Heart left ventricle (tissue), 16 donors: ENCODE measurements at regions not wholly inside any gene's neighbourhood (a gene's known extent, or its start where the extent isn't known, plus 50 kb on each side); places are given as distances from the start of the nearest gene placed in this dataset.

ENCODE experiments used
- ATAC-seq, 4 donors: fragments of 200-7000 bp; cut with Tn5 transposase; one replicate each; pipeline ENCODE4 v1.9.1; 2020 to 2022; ENCODE audit warnings: moderate library complexity in 4 of 4, mild to moderate bottlenecking in 3 of 4, moderate number of reproducible peaks in 1 of 4
- DNase-seq, 5 donors: peaks; one replicate each; pipeline ENCODE4 v3.0.0-alpha.2; 2020
- H3K27ac ChIP-seq, 12 donors: fragments of 200-600 bp; sonication (generic) in 4 of 12; one replicate each; pipeline versions ENCODE4 v1.5.0 to v1.8.0; 2016 to 2022; ENCODE audit warnings: mild to moderate bottlenecking in 2 of 12
- H3K27me3 ChIP-seq, 9 donors: fragments of 200-600 bp; sonication (generic) in 2 of 9; one replicate each; pipeline versions ENCODE4 v1.5.1 to v1.8.0; 2016 to 2022; ENCODE audit warnings: mild to moderate bottlenecking in 3 of 9
- H3K36me3 ChIP-seq, 9 donors: fragments of 200-600 bp; sonication (generic) in 2 of 9; one replicate each; pipeline versions ENCODE4 v1.5.0 to v1.8.0; 2018 to 2022; ENCODE audit warnings: mild to moderate bottlenecking in 2 of 9
- H3K4me1 ChIP-seq, 12 donors: fragments of 200-600 bp; sonication (generic) in 4 of 12; one replicate each; pipeline versions ENCODE4 v1.5.0 to v1.8.0; 2016 to 2022; ENCODE audit warnings: mild to moderate bottlenecking in 3 of 12
- H3K4me3 ChIP-seq, 12 donors: fragments of 200-600 bp; sonication (generic) in 4 of 12; one replicate each; pipeline versions ENCODE4 v1.5.0 to v1.8.0; 2017 to 2022; ENCODE audit warnings: mild to moderate bottlenecking in 9 of 12, moderate library complexity in 4 of 12
- H3K9me3 ChIP-seq, 12 donors: fragments of 200-600 bp; sonication (generic) in 4 of 12; one replicate each; pipeline versions ENCODE4 v1.5.0 to v1.8.0; 2016 to 2022; ENCODE audit warnings: mild to moderate bottlenecking in 1 of 12
- POLR2A ChIP-seq, 2 donors: fragments of 450-650 bp; IDR thresholded peaks; one replicate each; pipeline ENCODE4 v1.6.1; 2017; ENCODE audit warnings: antibody characterized with exemption in 2 of 2, mild to moderate bottlenecking in 2 of 2, moderate library complexity in 2 of 2
- WGBS, 4 donors: extraction: QIAGEN DNeasy Blood & Tissue Kit in 2 of 4; methylation state at CpG; one replicate each; pipeline versions ENCODE4 v1.1.5 to v1.1.7; 2013 to 2018; 5-methylcytosine and 5-hydroxymethylcytosine counted together
- intact Hi-C, 10 donors: fragments of 100-400 bp; cut with DNase I; formaldehyde crosslinking; loops; one replicate each; pipeline versions ENCODE4 v1.11.1 to v1.14.2; 2022
- TF ChIP-seq, protein P1 (sequence below), 12 donors: fragments of 200-600 bp; sonication (generic) in 4 of 12; IDR thresholded peaks; one replicate each; pipeline versions ENCODE4 v1.5.0 to v1.8.0; 2018 to 2022; ENCODE audit warnings: antibody characterized with exemption in 12 of 12, mild to moderate bottlenecking in 5 of 12
- donor health status: ischemic (EF 13 %, LVEDD 7.1; RV severe dilation, severe dysfunction).
- donor health status: healthy with polysubstance abuse.
- donor health status: DM: no; HTN: yes; CAD: no.
- donor health status: DM: no; HTN: no; CAD: no.
- donor health status: ischemic (EF 25% LVEDD 6.9; RV normal size, moderate dysfunction).
- donor health status: ischemic (EF 25% LVEDD 5.7; RV mildly dilated, moderate dysfunction).
- donor health status: healthy.
- donor health status: DM: yes; HTN: yes; CAD: no.
- donor health status: ischemic (EF 35%, LVEDD 5.7; RV mildly dilated, moderate dysfunction).
- donor health status: nonischemic (EF 11% LVEDD 7.7; RV severe dilation, severe dysfunction).
- donor health status: DM: yes; HTN: yes; CAD: no.
- donor health status: PGD.
- donor health status: ischemic (EF 29% LVEDD 5.4; RV normal size, mild dysfunction).
- donor health status: nonischemic (EF 23%, LVEDD 6.1; RV moderate dilation, normal function).

DNA sequence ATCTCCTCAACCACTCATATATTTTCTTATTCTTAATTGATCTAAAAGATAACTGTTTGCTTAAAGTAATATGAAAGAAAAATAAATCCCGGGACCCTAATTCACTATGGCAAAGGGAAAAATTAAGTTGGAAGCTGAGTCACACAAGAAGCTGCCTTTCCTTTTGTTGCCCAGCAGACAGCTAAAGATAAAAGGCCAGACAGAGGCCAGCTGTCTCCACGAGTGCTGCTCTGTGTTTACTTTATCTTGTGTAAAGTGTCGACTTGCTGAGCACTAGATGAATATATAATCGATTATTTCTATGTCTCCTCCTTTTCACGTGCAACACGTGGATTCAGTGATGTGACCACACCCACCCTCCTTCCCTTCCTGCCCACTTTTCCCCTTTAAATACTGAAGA lies 52.8 kb upstream of the NSMCE3 start:
- Histone ChIP-seq H3K27me3 (peaks cover 0 to 5% (median 0%) of the 10 kb centered on the region in 9 donors), H3K27ac (no peak overlapping the region), H3K4me3 (no peak overlapping the region), H3K4me1 (no peaks in the 10 kb centered on the region), H3K9me3 (peaks cover 0 to 17% (median 10%) of the 10 kb centered on the region in 12 donors), H3K36me3 (no peaks in the 10 kb centered on the region)
- ATAC-seq (no peak), DNase-seq (no peak)
- intact Hi-C loops: no loop called here
- WGBS, 4 donors: 5 to 11% (median 9%) methylated on average over 6 of the region's 6 CpGs
- TF ChIP-seq, protein P1, sequence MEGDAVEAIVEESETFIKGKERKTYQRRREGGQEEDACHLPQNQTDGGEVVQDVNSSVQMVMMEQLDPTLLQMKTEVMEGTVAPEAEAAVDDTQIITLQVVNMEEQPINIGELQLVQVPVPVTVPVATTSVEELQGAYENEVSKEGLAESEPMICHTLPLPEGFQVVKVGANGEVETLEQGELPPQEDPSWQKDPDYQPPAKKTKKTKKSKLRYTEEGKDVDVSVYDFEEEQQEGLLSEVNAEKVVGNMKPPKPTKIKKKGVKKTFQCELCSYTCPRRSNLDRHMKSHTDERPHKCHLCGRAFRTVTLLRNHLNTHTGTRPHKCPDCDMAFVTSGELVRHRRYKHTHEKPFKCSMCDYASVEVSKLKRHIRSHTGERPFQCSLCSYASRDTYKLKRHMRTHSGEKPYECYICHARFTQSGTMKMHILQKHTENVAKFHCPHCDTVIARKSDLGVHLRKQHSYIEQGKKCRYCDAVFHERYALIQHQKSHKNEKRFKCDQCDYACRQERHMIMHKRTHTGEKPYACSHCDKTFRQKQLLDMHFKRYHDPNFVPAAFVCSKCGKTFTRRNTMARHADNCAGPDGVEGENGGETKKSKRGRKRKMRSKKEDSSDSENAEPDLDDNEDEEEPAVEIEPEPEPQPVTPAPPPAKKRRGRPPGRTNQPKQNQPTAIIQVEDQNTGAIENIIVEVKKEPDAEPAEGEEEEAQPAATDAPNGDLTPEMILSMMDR (IDR thresholded peaks at IDR 0.05): no peak
- no peak for TF ChIP-seq POLR2A (IDR thresholded peaks at IDR 0.05)

DNA sequence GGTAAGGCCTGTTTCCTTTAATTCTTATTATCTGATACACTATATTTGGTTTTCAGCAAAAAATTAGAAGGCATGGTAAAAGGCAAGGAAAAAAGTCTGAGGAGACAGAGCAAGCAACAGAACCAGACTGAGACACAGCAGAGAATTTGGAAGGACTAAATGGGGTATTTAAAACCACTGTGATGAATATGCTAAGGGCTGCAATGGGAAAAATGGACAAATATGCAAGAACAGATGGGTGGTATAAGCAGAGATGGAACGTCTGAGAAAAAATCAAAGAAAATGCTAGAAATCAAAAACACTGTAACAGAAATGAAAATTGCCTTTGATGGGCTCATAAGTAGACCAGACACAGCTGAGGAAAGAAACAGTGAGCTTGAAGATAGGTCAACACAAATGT lies 50.8 kb upstream of the NSMCE3 start:
- no peak for DNase-seq
- intact Hi-C loops: no loop called here
- Histone ChIP-seq H3K4me1 (no peaks in the 10 kb centered on the region), H3K4me3 (no peak overlapping the region), H3K9me3 (peaks cover 0 to 7% (median 0%) of the 10 kb centered on the region in 12 donors), H3K27ac (no peak overlapping the region), H3K27me3 (peaks cover 0 to 5% (median 0%) of the 10 kb centered on the region in 9 donors), H3K36me3 (no peaks in the 10 kb centered on the region)
- ATAC-seq: no peak
- 82 to 89% (median 84%) methylated on average over 1 of the region's 1 CpG for WGBS, 4 donors
- TF ChIP-seq POLR2A (IDR thresholded peaks at IDR 0.05): no peak
- TF ChIP-seq, protein P1 (IDR thresholded peaks at IDR 0.05): no peak

DNA sequence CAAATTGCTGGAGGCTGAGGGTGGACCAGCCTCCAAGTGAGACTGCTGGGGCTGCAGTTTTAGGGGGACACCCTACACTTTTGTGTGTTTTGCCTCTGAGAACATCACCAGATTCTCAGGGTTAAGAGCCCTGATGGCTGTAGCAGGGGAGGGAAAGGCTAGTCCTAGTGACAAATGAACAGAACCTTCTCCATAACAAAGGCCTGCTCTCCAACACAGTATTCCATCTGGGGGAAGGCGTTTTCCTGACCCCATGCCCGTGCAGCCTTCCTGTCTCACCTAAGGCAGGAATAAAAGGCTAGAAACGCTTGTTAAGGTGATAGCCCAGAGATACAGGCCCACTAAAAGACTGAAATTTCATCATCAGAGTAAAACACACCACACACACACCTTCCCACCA lies 50.2 kb upstream of the NSMCE3 start:
- intact Hi-C loops: no loop called here
- ATAC-seq (no peak), DNase-seq (no peak)
- TF ChIP-seq POLR2A (IDR thresholded peaks at IDR 0.05): no peak
- TF ChIP-seq, protein P1 (IDR thresholded peaks at IDR 0.05): no peak
- H3K27ac ChIP-seq: no peak overlapping the region
- H3K9me3 ChIP-seq: peaks cover 0 to 7% (median 0%) of the 10 kb centered on the region in 12 donors
- WGBS, 4 donors: 33 to 55% (median 48%) methylated on average over 3 of the region's 3 CpGs
- peaks cover 0 to 5% (median 0%) of the 10 kb centered on the region in 9 donors for H3K27me3 ChIP-seq
- no peaks in the 10 kb centered on the region for H3K36me3 ChIP-seq
- H3K4me1 ChIP-seq: no peaks in the 10 kb centered on the region
- H3K4me3 ChIP-seq: no peak overlapping the region
